Thoracic aorta (tissue), 2 donors: ENCODE measurements at regions not wholly inside any gene's neighbourhood (a gene's known extent, or its start where the extent isn't known, plus 50 kb on each side); places are given as distances from the start of the nearest gene placed in this dataset.
"Not testable (repeated sequence)": the region's sequence is repeated elsewhere in the genome, so short reads cannot be mapped to it uniquely, and the experiment has no call there.

Experiments used
- ATAC-seq: fragments of 150-250 bp; one replicate; pipeline ENCODE4 v1.8.0; 2017; ENCODE audit warnings: low read depth; ENCODE audit not compliant: insufficient number of reproducible peaks, low FRiP score
- DNase-seq: peaks from one replicate; pipeline ENCODE4 v3.0.0-alpha.2; 2020; ENCODE audit warnings: low spot score
- H3K27ac ChIP-seq, 2 donors: fragments of 200-600 bp; sonication (generic); 1 replicate in 1 of 2; 2 replicates in 1 of 2; pipeline ENCODE4 v1.5.1; 2016; ENCODE audit warnings: mild to moderate bottlenecking in 2 of 2, moderate library complexity in 2 of 2
- H3K27me3 ChIP-seq: fragments of 200-600 bp; sonication (generic); replicated peaks from 2 replicates; pipeline ENCODE4 v1.6.0; 2016; ENCODE audit warnings: mild to moderate bottlenecking; ENCODE audit not compliant: insufficient read depth
- H3K36me3 ChIP-seq: fragments of 200-600 bp; sonication (generic); one replicate; pipeline ENCODE4 v1.5.1; 2016
- H3K4me1 ChIP-seq, 2 donors: fragments of 200-600 bp; sonication (generic); 1 replicate in 1 of 2; 2 replicates in 1 of 2; pipeline versions ENCODE4 v1.5.1 to v1.6.0; 2016; ENCODE audit warnings: low read depth in 2 of 2, mild to moderate bottlenecking in 1 of 2; ENCODE audit not compliant: control insufficient read depth in 1 of 2
- H3K4me3 ChIP-seq: fragments of 200-600 bp; sonication (generic); 2 replicates; pipeline ENCODE4 v1.5.1; 2016; ENCODE audit warnings: mild to moderate bottlenecking
- H3K9me3 ChIP-seq: fragments of 200-600 bp; sonication (generic); 2 replicates; pipeline ENCODE4 v1.5.1; 2016
- TF ChIP-seq, protein P1 (sequence below): fragments of 200-600 bp; sonication (generic); IDR thresholded peaks from one replicate; pipeline ENCODE4 v1.5.1; 2019; ENCODE audit warnings: antibody characterized with exemption

- Histone ChIP-seq H3K27me3 (no peaks in the 10 kb centered on the region), H3K9me3 (no peaks in the 10 kb centered on the region), H3K36me3 (no peaks in the 10 kb centered on the region), H3K27ac (no peak overlapping the region), H3K4me3 (no peak overlapping the region), H3K4me1 (no peaks in the 10 kb centered on the region)
- DNase-seq (no peak), ATAC-seq (no peak)
- TF ChIP-seq, protein P1, sequence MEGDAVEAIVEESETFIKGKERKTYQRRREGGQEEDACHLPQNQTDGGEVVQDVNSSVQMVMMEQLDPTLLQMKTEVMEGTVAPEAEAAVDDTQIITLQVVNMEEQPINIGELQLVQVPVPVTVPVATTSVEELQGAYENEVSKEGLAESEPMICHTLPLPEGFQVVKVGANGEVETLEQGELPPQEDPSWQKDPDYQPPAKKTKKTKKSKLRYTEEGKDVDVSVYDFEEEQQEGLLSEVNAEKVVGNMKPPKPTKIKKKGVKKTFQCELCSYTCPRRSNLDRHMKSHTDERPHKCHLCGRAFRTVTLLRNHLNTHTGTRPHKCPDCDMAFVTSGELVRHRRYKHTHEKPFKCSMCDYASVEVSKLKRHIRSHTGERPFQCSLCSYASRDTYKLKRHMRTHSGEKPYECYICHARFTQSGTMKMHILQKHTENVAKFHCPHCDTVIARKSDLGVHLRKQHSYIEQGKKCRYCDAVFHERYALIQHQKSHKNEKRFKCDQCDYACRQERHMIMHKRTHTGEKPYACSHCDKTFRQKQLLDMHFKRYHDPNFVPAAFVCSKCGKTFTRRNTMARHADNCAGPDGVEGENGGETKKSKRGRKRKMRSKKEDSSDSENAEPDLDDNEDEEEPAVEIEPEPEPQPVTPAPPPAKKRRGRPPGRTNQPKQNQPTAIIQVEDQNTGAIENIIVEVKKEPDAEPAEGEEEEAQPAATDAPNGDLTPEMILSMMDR, result no peak
These were observed 1056.8 kb downstream of the ROBO2 start for GRCh38 chr3:78096488-78097255.

GRCh38 chr3:78098367-78098766 is 1058.5 kb downstream of the ROBO2 start:
- Histone ChIP-seq H3K4me1 (no peaks in the 10 kb centered on the region), H3K36me3 (no peaks in the 10 kb centered on the region), H3K27me3 (no peaks in the 10 kb centered on the region), H3K27ac (no peak overlapping the region), H3K9me3 (no peaks in the 10 kb centered on the region), H3K4me3 (no peak overlapping the region)
- no peak for ATAC-seq
- DNase-seq, result no peak
- TF ChIP-seq, protein P1, result no peak

- DNase-seq (no peak), ATAC-seq (no peak)
- no peaks in the 10 kb centered on the region for H3K4me1 ChIP-seq
- H3K9me3 ChIP-seq, result no peaks in the 10 kb centered on the region
- no peaks in the 10 kb centered on the region for H3K36me3 ChIP-seq
- TF ChIP-seq, protein P1, result no peak
- H3K27me3 ChIP-seq, result no peaks in the 10 kb centered on the region
- H3K4me3 ChIP-seq, result no peak overlapping the region
- no peak overlapping the region for H3K27ac ChIP-seq
These were observed 1061.5 kb downstream of the ROBO2 start for GRCh38 chr3:78101384-78101783.

DNA sequence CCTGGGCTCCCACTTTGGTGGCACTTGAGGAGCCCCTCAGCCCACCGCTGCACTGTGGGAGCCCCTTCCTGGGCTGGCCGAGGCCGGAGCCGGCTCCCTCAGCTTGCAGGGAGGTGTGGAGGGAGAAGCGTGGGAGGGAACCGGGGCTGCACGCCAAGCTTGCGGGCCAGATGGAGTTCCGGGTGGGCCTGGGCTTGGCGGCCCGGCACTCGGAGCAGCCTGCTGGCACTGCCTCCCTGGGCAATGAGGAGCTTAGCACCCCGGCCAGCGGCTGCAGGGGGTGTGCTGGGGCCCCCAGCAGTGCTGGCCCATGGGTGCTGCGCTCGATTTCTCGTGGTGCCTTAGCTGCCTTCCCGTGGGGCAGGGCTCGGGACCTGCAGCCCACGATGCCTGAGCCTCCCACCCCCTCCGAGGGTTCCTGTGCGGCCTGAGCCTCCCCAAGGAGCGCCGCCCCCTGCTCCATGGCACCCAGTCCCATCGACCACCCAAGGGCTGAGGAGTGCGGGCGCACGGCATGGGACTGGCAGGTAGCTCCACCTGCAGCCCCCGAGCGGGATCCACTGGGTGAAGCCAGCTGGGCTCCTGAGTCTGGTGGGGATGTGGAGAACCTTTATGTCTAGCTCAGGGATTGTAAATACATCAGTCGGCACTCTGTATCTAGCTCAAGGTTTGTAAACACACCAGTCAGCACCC is 1068.5 kb downstream of the ROBO2 start:
- ATAC-seq, result not testable (repeated sequence)

GRCh38 chr3:78112291-78113010 is 1072.6 kb downstream of the ROBO2 start:
- H3K27ac ChIP-seq, result no peak overlapping the region
- H3K27me3 ChIP-seq, result no peaks in the 10 kb centered on the region
- H3K4me1 ChIP-seq, result no peaks in the 10 kb centered on the region
- H3K36me3 ChIP-seq, result no peaks in the 10 kb centered on the region
- ATAC-seq (no peak), DNase-seq (no peak)
- TF ChIP-seq, protein P1, result no peak
- no peaks in the 10 kb centered on the region for H3K9me3 ChIP-seq
- H3K4me3 ChIP-seq, result no peak overlapping the region

More for the DNA sequence above, 1068.5 kb downstream of the ROBO2 start:
- H3K27ac ChIP-seq, H3K4me3 ChIP-seq, H3K27me3 ChIP-seq, H3K36me3 ChIP-seq, H3K4me1 ChIP-seq, H3K9me3 ChIP-seq, DNase-seq: not testable (repeated sequence)
